Activated T-cell treated with anti-CD3 and anti-CD28 coated beads, Interleukin-2, amount 50 U/mL, for 1 hour (primary cell): ENCODE measurements at regions not wholly inside any gene's neighbourhood (a gene's known extent, or its start where the extent isn't known, plus 50 kb on each side); places are given as distances from the start of the nearest gene placed in this dataset.

ENCODE experiments used
- DNase-seq: peaks from one replicate; pipeline ENCODE4 v3.0.0-alpha.2; 2020

GRCh38 chr20:60729135-60729900 is 522.7 kb upstream of the CDH4 start:
- DNase-seq = no peak

GRCh38 chr20:60732322-60732721 is 519.7 kb upstream of the CDH4 start:
- DNase-seq = no peak

GRCh38 chr20:60748086-60748485 is 504.0 kb upstream of the CDH4 start:
- no peak for DNase-seq

- DNase-seq = no peak
Measured at GRCh38 chr20:60749804-60750602, 502.1 kb upstream of the CDH4 start.

- no peak for DNase-seq
Measured at GRCh38 chr20:60750909-60751308, 501.2 kb upstream of the CDH4 start.

- DNase-seq = no peak
Measured at GRCh38 chr20:60751826-60752225, 500.2 kb upstream of the CDH4 start.

- DNase-seq = no peak
Measured at GRCh38 chr20:60752741-60753420, 499.2 kb upstream of the CDH4 start.

GRCh38 chr20:60754856-60755255 is 497.2 kb upstream of the CDH4 start:
- DNase-seq = no peak

GRCh38 chr20:60759651-60760050 is 492.4 kb upstream of the CDH4 start:
- DNase-seq = no peak

- DNase-seq = no peak
Measured at GRCh38 chr20:60760256-60761000, 491.6 kb upstream of the CDH4 start.

- no peak for DNase-seq
Measured at GRCh38 chr20:60761056-60761455, 491.0 kb upstream of the CDH4 start.

GRCh38 chr20:60762386-60762785 is 489.7 kb upstream of the CDH4 start:
- no peak for DNase-seq

- no peak for DNase-seq
Measured at GRCh38 chr20:60764328-60764727, 487.7 kb upstream of the CDH4 start.

- no peak for DNase-seq
Measured at GRCh38 chr20:60764771-60765170, 487.3 kb upstream of the CDH4 start.

GRCh38 chr20:60765821-60766403 is 486.1 kb upstream of the CDH4 start:
- no peak for DNase-seq

GRCh38 chr20:60768216-60768615 is 483.8 kb upstream of the CDH4 start:
- no peak for DNase-seq

GRCh38 chr20:60780388-60781025 is 471.6 kb upstream of the CDH4 start:
- no peak for DNase-seq

- DNase-seq = no peak
Measured at GRCh38 chr20:60782959-60783625, 469.0 kb upstream of the CDH4 start.

GRCh38 chr20:60785301-60785700 is 466.8 kb upstream of the CDH4 start:
- no peak for DNase-seq

GRCh38 chr20:60785785-60786184 is 466.3 kb upstream of the CDH4 start:
- no peak for DNase-seq

- no peak for DNase-seq
Measured at GRCh38 chr20:60786686-60787217, 465.3 kb upstream of the CDH4 start.
